OCI-M2 (cell line): ENCODE measurements at regions not wholly inside any gene's neighbourhood (a gene's known extent, or its start where the extent isn't known, plus 50 kb on each side); places are given as distances from the start of the nearest gene placed in this dataset.
"Not testable (repeated sequence)": the region's sequence is repeated elsewhere in the genome, so short reads cannot be mapped to it uniquely, and the experiment has no call there.

Source experiments
- DNase-seq: peaks from one replicate; lab custom pipeline; 2025; ENCODE audit not compliant: unreplicated experiment; lab: John Stamatoyannopoulos, UW

DNA sequence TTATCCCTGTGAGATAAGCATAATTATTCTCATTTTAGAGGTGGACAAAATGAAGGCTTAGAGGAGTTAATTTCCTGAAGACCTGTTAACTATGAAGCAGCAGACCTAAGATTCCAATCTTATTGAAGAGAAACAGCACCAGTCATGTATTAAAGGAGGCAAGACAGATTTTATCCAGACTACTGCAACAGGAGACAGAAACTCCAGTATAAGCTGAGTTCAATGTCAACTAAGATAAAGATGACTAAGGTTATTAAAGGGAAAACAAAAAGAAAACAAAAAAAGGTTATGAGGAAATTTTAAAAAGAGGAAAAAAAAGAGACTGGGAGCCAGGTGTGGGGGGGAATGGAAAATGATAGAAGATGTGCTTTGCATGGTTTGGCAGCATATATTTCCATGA lies 707.7 kb upstream of the NR2F2 start:
- no peak for DNase-seq

DNA sequence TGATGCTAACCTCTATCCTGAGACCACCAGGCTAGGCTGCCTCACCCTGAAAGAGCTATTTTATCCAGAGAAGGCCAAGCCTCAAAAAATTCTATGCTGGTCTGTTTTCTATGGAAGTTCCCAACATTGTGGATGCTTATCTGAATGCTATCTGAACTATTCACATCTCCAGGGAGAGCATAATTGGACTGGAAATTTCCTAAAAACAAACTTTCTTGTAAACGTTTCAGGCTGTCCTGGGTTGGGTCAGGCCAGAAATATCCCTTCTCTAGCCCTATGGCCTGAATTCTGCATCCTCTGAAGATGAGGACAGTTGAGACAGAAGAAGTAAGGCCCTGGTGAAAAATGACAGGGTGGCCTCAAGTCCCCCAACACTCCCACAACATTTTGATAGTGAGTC lies 706.4 kb upstream of the NR2F2 start:
- no peak for DNase-seq

DNA sequence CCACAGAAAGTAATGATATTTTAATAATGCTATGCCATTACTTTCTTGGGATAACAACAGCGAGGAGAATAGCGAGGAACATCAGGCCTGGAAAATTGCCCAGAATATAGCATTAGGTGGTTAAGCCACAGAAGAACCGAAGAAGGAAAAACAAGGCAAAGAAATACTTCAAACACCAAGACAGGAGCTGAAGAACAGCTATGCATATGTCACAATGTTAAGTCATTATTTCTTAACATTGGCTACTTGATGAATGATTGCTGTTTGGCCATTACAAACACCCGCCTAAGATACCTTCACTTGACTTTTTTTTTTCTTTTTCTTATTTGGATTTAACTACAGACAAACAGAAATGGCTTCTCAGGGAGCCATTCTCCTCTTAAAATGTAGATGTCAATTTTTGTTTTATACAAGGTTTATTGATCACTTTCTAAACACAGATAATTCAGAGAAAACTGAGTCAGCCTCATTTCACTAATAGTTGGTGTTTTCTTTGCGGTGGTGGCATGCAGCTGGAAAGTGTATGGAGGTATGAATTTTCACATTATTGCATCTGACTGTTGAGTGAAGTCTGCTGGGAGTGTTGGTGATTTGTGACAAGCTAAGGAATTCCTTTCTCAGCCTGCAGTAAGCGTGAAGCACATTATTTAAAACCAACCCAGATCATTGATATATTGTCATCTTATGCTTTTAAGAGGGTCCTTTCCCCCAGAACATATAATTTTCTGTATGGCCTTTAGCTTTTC lies 705.7 kb upstream of the NR2F2 start:
- no peak for DNase-seq

DNA sequence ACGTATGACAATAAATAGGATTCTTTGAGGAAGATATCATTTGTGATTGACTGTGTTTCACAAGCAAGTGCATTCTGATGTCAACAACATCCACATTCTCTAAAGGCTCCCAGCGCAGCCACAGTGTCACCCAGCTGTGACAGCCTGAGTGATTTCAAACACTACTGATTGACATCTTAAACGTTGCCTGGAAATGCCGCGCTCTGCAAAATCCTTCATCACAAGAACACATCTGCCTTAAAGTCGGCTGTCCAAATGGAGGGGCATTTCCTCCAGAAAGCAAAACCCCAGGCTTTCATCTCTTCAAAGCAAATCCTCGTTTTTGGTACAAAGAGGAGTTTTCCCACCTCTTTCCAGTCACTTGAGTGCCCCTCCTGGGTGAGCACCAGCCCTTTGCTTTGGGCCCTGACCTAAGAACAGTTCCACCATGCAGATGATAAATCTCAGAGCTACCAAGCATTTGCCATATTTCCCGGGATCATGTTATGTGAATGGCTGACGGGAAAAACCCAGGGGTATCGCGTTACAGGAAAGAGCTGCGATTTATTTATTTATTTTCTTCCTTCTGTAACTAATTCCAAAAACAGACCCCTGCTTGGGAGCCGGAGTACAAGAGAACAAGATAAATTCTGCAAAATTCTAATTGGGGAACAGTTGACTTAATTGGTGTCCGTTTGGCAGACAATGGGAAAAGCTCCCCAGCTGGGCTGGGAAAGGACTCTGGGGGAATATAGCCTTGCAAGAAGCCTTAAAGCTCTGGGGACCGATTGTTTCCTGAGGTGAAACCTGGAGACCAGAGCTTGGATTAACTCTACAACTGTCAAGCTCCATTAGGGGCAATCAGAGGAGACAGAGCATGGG lies 703.8 kb upstream of the NR2F2 start:
- DNase-seq: no peak

DNA sequence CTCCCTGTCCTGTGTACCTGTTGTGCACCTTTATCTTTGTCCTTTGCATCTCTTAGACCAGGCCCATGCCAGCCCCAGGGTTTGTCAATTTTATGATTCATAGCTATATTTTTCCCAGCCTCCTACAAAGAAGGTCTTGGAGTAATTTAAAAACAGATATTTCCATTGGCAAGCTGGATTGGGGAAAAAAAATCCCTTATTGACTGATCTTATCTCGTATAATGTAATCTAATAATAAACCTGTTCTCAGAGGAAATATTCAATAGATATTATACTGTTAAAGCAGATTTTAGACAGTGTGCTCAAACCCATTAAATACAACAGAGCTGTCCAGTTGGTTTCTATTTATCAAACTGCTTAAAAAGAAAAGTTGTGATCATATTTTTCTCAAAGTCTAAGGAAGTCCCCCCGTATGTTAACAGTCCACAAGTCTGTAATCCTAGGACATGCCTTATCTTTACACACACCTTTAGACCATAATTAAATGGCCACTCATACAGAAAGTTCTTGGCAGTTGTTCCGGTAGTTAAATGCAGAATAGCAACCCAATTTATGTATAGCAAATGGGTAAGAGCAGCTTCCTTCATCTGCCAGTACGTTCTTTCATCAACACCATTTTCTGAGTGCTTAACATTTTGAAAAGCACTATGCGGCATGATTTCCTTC lies 700.9 kb upstream of the NR2F2 start:
- DNase-seq: no peak

DNA sequence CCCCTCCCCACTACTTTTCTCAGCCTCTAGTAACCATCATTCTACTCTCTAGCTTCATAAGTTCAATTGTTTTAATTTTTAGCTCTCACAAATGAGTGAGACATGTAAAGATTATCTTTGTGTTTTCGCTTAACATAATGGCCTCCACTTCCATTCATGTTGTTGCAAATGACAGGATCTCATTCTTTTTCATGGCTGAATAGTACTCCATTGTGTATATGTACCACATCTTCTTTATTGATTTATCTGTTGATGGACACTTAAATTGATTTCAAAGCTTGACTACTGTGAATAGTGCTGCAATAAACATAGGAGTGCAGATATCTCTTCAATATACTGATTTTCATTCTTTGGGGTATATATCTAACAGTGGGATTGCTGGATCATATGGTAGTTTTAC lies 699.8 kb upstream of the NR2F2 start:
- no peak for DNase-seq

DNA sequence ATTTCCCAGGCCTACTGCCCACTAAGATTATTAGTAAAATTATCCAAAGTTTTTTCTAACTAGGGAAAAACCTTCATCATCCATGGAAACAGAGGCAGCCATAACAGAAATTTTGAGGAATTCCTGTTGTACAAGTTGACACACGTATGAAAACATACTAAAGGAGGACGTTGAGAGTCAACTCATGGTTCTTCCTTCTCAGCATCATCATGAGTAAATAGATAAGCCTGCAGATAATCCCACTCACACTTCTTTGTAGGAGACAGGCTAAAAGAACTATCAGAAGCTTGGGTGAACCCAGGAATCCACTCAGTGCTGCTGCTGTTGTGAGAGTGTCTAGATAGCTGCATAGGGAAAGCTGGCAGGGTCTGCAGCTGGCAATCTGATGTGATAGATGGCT lies 694.8 kb upstream of the NR2F2 start:
- DNase-seq: no peak

DNA sequence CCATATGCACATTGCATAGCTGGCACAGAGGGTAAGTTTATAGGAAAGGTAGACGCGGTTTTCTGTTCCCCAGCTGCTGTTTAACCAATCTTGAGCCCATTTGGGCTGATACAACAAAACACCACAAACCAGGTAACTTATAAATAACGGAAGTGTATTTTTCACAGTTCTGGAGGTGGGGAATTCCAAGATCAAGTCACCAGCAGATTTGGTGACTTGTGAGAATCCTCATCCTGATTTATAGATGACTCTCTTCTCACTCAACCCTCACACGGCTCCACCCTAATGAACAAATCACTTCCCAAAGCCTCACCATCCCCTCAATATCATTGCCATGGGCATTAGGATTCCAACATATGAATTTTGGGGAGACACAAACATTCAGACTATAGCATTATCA lies 694.4 kb upstream of the NR2F2 start:
- no peak for DNase-seq

DNA sequence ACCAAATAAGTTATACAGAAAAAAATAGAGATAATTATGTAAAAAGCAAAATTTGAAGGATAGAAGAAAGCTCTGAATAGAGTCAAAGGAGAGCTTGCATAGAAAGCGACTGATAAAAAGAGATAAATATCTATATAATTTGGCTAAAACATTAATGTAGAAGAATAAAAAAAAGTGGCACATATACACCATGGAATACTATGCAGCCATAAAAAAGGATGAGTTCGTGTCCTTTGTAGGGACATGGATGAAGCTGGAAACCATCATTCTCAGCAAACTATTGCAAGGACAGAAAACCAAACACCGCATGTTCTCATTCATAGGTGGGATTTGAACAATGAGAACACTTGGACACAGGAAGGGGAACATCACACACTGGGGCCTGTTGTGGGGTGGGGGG lies 693.3 kb upstream of the NR2F2 start:
- DNase-seq: not testable (repeated sequence)

DNA sequence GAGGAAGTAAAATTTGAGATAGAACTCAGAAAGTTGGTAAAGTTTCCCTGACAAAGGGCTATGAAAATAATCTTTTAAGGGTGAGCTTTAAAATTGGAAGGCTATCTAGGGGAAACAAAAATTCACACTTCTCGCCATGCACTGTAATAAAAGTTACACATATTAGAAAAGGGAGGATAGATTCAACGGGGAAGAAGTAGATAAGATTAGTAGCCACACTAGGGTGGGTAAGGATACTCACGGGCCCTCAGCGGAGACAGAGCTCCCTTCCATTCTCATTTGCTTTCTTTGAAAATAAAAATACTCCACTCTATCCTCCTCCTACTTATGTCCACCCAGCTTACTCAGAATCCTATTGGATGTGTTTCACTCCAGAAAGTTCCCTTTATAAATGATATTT lies 691.3 kb upstream of the NR2F2 start:
- DNase-seq: no peak

DNA sequence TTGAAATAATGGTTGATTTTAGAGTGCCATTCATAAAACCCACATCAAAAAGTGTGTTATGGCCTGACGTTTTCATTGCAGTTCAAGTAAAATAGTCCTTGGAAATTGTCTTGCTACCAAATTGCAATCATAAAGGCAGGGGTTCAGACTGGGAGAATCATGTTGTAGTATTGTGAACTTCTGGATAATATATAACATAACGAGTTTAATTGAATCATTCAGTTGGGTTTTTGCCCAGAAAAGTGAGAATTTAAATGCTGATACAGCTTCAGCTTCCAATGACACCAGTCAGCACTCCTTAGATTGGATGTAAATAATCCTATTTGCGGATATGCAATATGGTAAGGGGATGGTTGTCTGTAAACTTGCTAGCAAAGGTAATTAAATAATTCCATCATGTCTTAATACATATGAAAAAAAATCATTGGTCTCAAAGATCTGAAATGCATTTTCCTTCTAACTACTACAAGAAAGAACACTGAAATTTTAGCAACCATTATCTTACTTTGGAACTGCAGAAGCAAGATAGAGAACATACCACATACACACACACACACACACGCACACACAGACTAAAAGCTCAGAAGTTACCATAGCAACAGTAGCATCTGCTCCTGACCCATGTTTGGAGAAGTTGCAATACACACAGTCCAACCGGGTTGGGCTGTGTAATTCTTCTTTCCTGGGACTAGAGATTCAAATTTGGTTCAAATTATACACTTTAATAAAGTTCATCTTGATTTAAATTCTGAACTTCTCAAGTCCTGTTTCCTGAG lies 686.2 kb upstream of the NR2F2 start:
- no peak for DNase-seq

DNA sequence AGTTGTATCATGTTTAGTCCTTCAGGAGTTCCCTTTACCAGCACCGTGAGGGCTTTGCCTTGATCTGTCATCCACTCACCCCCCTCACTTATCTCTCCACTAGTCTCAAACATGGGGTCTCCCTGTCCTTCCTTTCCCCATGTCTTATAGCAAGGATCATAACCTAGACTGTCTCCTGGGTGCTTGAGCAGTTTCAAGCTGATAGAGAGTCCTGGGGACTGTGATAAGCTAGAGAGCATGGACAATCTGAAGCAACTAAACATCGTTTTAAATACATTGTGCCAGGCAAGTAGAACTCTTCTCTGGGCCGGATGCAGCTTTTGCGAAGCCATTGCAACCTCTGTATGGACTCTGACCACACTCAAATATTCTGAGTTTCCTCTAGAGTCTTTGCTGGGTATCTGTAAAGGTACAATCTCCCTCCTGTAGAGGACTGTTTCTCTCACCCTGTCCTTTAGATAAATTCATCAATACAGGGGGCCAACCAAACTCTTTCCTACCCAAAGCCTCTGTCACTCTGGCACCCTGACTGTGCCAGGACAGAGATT lies 684.6 kb upstream of the NR2F2 start:
- DNase-seq: no peak

DNA sequence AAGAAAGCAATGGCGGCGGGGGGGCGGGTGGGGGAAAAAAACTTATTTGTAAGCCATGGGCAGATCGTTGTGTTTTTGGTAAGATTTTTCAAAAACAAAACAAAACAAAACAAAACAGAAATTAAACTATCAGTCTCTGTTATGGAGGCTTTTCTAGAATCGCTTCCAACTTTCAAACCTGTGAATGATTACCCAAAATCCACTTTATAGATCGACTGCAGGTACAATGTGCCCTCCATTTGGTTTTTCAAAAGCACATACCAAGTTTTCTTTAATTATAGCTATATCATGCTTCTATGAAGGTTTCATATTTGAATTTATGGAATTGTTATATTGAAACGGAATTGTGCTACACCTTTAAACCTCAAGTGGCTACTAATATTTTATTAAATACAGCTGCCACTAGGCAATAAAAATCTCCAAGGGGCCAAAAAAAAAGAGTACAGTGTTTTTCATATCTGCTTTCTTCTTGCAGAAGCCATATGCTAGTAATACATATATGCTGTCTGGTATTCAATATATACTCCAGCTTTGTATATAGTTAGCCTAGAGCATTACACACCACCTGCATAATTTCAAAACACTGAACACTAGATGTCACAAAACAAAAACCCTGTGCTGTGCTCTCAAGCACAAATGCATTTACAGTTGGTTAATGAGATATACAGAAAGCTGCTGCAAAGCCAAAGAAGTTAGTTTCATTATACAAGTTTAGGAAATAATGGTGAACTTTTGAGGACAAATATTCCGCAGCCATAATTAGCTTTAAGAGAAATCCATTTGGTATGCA lies 683.8 kb upstream of the NR2F2 start:
- no peak for DNase-seq

DNA sequence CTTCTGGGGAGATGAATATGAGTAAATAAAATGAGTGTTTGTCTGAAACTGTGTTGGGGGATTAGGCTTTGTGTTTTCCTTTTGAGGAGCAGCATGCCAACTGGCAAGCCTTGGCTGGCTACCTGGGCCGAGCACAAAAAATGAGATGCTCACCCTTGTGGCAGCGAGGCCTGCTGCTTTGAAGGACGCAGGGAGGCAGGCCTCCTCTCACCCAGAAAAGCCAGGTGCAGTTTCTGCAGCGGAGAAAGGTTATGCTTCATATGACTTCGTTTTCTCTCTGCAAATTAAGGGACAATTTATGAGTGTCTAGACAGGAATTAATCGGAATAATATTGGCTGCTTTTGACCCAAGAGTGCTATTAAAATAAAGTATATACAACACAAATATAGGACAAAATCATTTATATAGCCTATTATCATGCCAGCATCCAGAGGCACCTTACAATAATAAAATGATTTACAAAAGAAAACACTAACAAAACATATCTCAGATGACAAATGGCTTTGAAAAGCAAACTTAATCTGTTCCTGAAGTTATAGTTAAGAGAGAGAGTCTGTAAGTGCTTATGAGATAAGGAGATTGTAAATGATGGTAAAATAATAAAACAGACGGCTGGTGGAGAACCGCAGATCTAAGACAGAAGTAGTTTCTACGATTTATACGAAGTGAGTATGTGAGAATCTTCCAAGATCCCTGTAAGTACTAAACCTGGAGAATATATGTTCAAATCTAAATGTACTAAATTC lies 682.8 kb upstream of the NR2F2 start:
- DNase-seq: no peak

DNA sequence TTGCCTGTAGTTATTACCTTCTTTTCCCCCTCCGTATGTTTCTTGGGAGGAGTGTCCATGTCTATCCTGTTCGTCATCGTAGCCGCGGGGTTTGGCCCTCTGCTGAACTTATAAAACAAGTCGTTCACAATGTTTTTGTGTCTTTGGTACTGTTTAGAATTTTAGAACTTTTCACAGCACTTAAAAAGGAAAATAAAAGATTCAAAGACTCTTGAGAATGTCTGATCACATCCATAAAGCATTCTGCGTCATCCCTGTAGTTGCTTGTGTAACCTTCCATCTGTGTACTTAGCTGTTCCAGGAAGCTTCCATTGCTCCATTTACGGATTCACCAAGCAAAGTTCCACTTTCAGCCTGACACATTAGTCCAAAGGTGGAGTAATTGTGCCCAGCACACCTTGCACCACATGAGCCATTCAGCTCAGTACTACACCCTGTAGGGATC lies 677.1 kb upstream of the NR2F2 start:
- no peak for DNase-seq

DNA sequence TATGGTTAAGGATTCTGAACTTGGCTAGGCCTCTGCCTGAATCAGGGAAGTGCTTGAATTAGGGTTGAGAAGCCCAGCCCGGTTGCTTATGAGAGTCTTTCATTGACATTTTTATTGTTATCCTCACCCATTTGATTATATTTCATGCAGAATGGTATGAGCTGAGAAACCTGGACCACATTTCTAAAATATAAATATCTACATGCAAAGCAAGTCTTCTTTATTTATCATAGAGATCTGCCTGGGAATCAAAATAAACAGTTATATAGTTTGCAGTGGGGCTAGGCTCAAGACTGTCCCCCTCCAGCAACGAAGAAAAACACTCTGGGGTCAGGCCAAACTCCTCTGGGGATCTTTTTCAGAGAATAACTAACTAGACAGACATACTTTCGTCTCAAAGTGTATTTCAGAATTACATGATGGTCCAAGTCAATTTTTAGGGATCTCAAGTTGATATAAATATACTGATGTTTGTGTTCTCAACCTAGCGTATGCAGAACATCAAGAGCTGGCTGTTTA lies 675.4 kb upstream of the NR2F2 start:
- no peak for DNase-seq

DNA sequence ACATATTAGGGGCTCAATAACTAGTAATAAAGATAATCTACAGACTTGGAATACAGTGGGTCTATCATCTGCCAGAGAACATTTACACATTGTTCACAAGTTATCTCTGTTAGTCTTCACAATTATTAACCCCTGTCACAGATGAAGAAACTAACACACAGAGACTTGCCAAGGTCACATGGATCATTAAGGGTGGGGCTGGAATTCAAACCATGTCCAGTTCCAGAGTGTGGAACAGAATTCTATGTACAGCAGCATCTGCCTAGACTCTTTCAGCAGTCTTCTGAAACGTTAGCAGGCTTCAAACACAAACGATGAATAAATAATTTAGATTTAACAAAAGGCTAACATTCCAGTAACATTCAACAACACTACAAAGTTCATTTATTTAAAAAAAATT lies 673.9 kb upstream of the NR2F2 start:
- DNase-seq: no peak

DNA sequence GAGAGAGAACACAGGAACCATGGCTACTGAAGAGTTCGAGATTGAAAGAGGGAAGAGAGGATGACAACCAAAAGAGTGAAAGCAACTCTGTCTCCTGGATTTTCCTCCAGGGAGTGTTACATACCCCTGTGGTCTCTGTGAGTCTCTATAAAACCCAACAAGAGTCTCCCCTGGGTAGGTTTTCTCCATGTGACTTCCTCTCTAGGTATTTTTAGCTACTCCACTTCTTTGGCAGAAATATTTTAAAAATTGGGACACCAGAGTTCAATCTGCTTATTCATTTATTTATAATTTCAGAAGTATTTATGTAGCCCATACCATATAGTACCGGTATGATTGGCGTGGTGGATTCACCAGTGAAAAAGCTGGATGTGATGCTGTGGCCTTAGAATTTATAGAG lies 671.7 kb upstream of the NR2F2 start:
- DNase-seq: no peak

DNA sequence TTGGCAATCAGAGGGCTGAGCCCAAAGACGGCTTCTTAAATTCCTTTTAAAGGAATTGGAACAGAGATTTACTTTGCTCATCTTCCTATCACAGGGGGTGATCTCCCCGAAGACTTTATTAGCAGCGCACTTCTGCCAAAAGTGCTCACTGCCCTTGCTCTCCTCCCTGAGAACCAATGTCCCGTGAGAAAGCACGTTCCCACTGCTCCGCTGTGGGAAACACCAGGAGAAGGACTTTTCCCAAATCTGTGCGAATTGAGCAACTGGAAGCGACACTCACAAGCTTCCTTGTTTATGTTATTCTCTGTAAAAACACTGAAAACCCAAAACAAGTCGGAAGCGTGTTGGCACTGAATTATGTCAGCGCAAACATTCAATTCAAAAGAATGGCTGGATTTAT lies 670.8 kb upstream of the NR2F2 start:
- no peak for DNase-seq
